Psoas muscle (tissue), 7 donors: ENCODE measurements at regions not wholly inside any gene's neighbourhood (a gene's known extent, or its start where the extent isn't known, plus 50 kb on each side); places are given as distances from the start of the nearest gene placed in this dataset.
"Not testable (repeated sequence)": the region's sequence is repeated elsewhere in the genome, so short reads cannot be mapped to it uniquely, and the experiment has no call there.

Source experiments
- ATAC-seq, 4 donors: fragments of 200-7000 bp; cut with Tn5 transposase; one replicate each; pipeline ENCODE4 v1.9.1; 2020; ENCODE audit warnings: moderate library complexity in 3 of 4, mild to moderate bottlenecking in 2 of 4
- DNase-seq, 2 donors: peaks; one replicate each; pipeline ENCODE4 v3.0.0-alpha.2; 2020
- H3K27ac ChIP-seq: fragments of 200-600 bp; one replicate; pipeline ENCODE4 v1.8.0; 2022
- H3K27me3 ChIP-seq, 3 donors: fragments of 200-600 bp in 1 of 3; one replicate each; pipeline versions ENCODE4 v1.6.1 to v1.8.0; 2013 to 2022; ENCODE audit warnings: low read length in 2 of 3, mild to moderate bottlenecking in 2 of 3, moderate library complexity in 1 of 3; ENCODE audit not compliant: insufficient read depth in 3 of 3
- H3K36me3 ChIP-seq, 2 donors: fragments of 200-600 bp in 1 of 2; one replicate each; pipeline versions ENCODE4 v1.6.1 to v1.8.0; 2013 to 2022; ENCODE audit warnings: low read depth in 1 of 2, mild to moderate bottlenecking in 1 of 2, moderate library complexity in 1 of 2; ENCODE audit not compliant: insufficient read depth in 1 of 2
- H3K4me1 ChIP-seq: fragments of 200-600 bp; one replicate; pipeline ENCODE4 v1.8.0; 2022
- H3K4me3 ChIP-seq: fragments of 200-600 bp; one replicate; pipeline ENCODE4 v1.8.0; 2022; ENCODE audit warnings: mild to moderate bottlenecking
- H3K9me3 ChIP-seq: fragments of 200-600 bp; one replicate; pipeline ENCODE4 v1.8.0; 2022
- CTCF ChIP-seq: fragments of 200-600 bp; IDR thresholded peaks from one replicate; pipeline ENCODE4 v1.8.0; 2022; ENCODE audit warnings: antibody characterized with exemption
- WGBS, 3 donors: extraction: QIAGEN DNeasy Blood & Tissue Kit; methylation state at CpG; one replicate each; pipeline versions ENCODE4 v1.1.6 to v1.1.7; 2013; 5-methylcytosine and 5-hydroxymethylcytosine counted together
- intact Hi-C, 2 donors: fragments of 100-400 bp; cut with DNase I; formaldehyde crosslinking; loops; one replicate each; pipeline versions ENCODE4 v1.11.0 to v1.14.2; 2022
- donor health status: healthy with polysubstance abuse.
- donor health status: DM: no; HTN: no; CAD: no; lungs with moderate emphysema.
- donor health status: Bipolar disorder and iron deficiency.
- donor health status: healthy.
- donor health status: DM: yes; HTN: yes; CAD: no.
- donor health status: DM: no; HTN: no; CAD: no.
- donor health status: DM: yes; HTN: yes; CAD: no.

GRCh38 chr13:55652657-55653056 lies 1488.1 kb upstream of the PRR20A start:
- DNase-seq, result no peak

GRCh38 chr13:55653497-55653896 lies 1487.2 kb upstream of the PRR20A start:
- Histone ChIP-seq H3K27me3 (no peaks in the 10 kb centered on the region), H3K4me3 (no peak overlapping the region), H3K9me3 (no peaks in the 10 kb centered on the region), H3K36me3 (no peaks in the 10 kb centered on the region), H3K27ac (no peak overlapping the region), H3K4me1 (no peaks in the 10 kb centered on the region)
- no peak for TF ChIP-seq CTCF
- 47 to 55% (median 52%) methylated on average over 3 of the region's 3 CpGs for WGBS, 3 donors
- intact Hi-C loops, result no loop called here
- DNase-seq (no peak), ATAC-seq (no peak)

More at GRCh38 chr13:55652657-55653056, 1488.1 kb upstream of the PRR20A start:
- H3K36me3 ChIP-seq, result no peaks in the 10 kb centered on the region
- TF ChIP-seq CTCF, result no peak
- intact Hi-C loops, result no loop called here
- ATAC-seq, result no peak
- 85 to 93% (median 91%) methylated on average over 5 of the region's 5 CpGs for WGBS, 3 donors
- H3K4me3 ChIP-seq, result no peak overlapping the region
- no peaks in the 10 kb centered on the region for H3K4me1 ChIP-seq
- H3K27ac ChIP-seq, result no peak overlapping the region
- H3K9me3 ChIP-seq, result no peaks in the 10 kb centered on the region
- H3K27me3 ChIP-seq, result no peaks in the 10 kb centered on the region

GRCh38 chr13:55654243-55654642 lies 1486.5 kb upstream of the PRR20A start:
- H3K4me3 ChIP-seq, result no peak overlapping the region

GRCh38 chr13:55660264-55660663 lies 1480.5 kb upstream of the PRR20A start:
- H3K36me3 ChIP-seq, ATAC-seq, intact Hi-C loops, H3K4me1 ChIP-seq, H3K4me3 ChIP-seq, H3K27me3 ChIP-seq, DNase-seq, H3K9me3 ChIP-seq, H3K27ac ChIP-seq: not testable (repeated sequence)
- WGBS, 3 donors, result 46 to 75% (median 51%) methylated on average over 5 of the region's 5 CpGs

More at GRCh38 chr13:55654243-55654642, 1486.5 kb upstream of the PRR20A start:
- no peak for DNase-seq
- no peak for TF ChIP-seq CTCF
- H3K4me1 ChIP-seq, result no peaks in the 10 kb centered on the region
- no peaks in the 10 kb centered on the region for H3K27me3 ChIP-seq
- intact Hi-C loops, result no loop called here
- no peaks in the 10 kb centered on the region for H3K9me3 ChIP-seq
- H3K36me3 ChIP-seq, result no peaks in the 10 kb centered on the region
- no peak for ATAC-seq
- no peak overlapping the region for H3K27ac ChIP-seq

GRCh38 chr13:55660851-55661250 lies 1479.9 kb upstream of the PRR20A start:
- 27 to 46% (median 30%) methylated on average over 1 of the region's 1 CpG for WGBS, 3 donors
- Histone ChIP-seq H3K4me3 (no peak overlapping the region), H3K36me3 (no peaks in the 10 kb centered on the region), H3K27me3 (no peaks in the 10 kb centered on the region), H3K9me3 (no peaks in the 10 kb centered on the region), H3K27ac (no peak overlapping the region), H3K4me1 (no peaks in the 10 kb centered on the region)
- ATAC-seq (no peak), DNase-seq (no peak)
- TF ChIP-seq CTCF, result no peak
- intact Hi-C loops, result no loop called here
